ENCODE measurements at regions not wholly inside any gene's neighbourhood (a gene's known extent, or its start where the extent isn't known, plus 50 kb on each side); places are given as distances from the start of the nearest gene placed in this dataset.
"Not testable (repeated sequence)": the region's sequence is repeated elsewhere in the genome, so short reads cannot be mapped to it uniquely, and the experiment has no call there.

- not testable (repeated sequence) for H3K27me3 Mint-ChIP-seq (ENCODE audit: unreplicated experiment); DNase-seq (ENCODE audit: extremely low spot score, unreplicated experiment)
Observed at GRCh38 chr7:65062566-65062965, 56.1 kb upstream of the ERV3-1 start.

GRCh38 chr7:65059247-65059646, 52.8 kb upstream of the ERV3-1 start:
- H3K27me3 Mint-ChIP-seq (ENCODE audit: unreplicated experiment); H3K4me1 Mint-ChIP-seq (ENCODE audit: unreplicated experiment); DNase-seq (ENCODE audit: extremely low spot score, unreplicated experiment); H3K27ac Mint-ChIP-seq (ENCODE audit: unreplicated experiment); H3K4me3 Mint-ChIP-seq (ENCODE audit: unreplicated experiment); H3K9me3 Mint-ChIP-seq (ENCODE audit: unreplicated experiment): not testable (repeated sequence)
- peaks cover 22% of the 10 kb centered on the region for H3K36me3 Mint-ChIP-seq (ENCODE audit: unreplicated experiment)

More at GRCh38 chr7:65062566-65062965, 56.1 kb upstream of the ERV3-1 start:
- not testable (repeated sequence) for H3K27ac Mint-ChIP-seq (ENCODE audit: unreplicated experiment); H3K9me3 Mint-ChIP-seq (ENCODE audit: unreplicated experiment); H3K4me3 Mint-ChIP-seq (ENCODE audit: unreplicated experiment); H3K4me1 Mint-ChIP-seq (ENCODE audit: unreplicated experiment)
- H3K36me3 Mint-ChIP-seq (ENCODE audit: unreplicated experiment), result peaks cover 11% of the 10 kb centered on the region
